ENCODE measurements at regions not wholly inside any gene's neighbourhood (a gene's known extent, or its start where the extent isn't known, plus 50 kb on each side); places are given as distances from the start of the nearest gene placed in this dataset.

DNA sequence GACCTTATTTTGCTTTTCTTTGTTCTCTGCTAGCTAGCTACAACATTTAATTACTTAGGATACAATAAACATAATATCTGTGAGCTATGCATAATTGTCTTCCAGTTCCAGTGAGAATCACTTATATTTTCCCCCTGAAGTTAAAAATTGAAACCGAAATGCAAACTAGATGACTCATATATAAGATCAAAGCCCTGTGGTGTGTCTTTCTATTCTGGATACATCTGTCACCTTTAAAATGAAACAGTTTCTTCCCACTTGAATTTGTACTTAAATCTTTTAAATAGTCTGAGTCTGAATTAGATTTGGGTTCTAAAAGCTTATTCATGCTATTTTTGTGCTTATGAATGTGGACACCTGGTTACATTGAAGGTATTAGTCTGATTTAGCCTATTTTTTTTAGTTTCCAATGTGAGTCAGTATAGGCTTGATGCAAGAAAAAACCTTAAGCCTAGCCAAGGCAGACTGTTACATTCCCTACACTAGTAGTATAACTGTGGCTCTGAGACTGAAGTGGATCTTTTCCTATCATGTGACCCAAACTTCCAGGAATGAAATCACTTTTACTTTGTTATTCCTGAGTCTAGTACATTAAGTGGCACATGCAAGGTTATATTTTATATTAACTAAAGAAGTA, 703.5 kb upstream of the RGMB start:
- TF ChIP-seq, protein P1, sequence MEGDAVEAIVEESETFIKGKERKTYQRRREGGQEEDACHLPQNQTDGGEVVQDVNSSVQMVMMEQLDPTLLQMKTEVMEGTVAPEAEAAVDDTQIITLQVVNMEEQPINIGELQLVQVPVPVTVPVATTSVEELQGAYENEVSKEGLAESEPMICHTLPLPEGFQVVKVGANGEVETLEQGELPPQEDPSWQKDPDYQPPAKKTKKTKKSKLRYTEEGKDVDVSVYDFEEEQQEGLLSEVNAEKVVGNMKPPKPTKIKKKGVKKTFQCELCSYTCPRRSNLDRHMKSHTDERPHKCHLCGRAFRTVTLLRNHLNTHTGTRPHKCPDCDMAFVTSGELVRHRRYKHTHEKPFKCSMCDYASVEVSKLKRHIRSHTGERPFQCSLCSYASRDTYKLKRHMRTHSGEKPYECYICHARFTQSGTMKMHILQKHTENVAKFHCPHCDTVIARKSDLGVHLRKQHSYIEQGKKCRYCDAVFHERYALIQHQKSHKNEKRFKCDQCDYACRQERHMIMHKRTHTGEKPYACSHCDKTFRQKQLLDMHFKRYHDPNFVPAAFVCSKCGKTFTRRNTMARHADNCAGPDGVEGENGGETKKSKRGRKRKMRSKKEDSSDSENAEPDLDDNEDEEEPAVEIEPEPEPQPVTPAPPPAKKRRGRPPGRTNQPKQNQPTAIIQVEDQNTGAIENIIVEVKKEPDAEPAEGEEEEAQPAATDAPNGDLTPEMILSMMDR (IDR thresholded peaks at IDR 0.05; ENCODE audit: low read length, missing control alignments) = no peak
- no peak overlapping the region for H3K4me3 ChIP-seq (replicated peaks; ENCODE audit: low read depth, low read length)
- DNase-seq (ENCODE audit: low read depth) = peak; percentile 15

GRCh38 chr5:98072921-98073320, 700.5 kb upstream of the RGMB start:
- no peak for DNase-seq (ENCODE audit: low read depth)
- H3K4me3 ChIP-seq (replicated peaks; ENCODE audit: low read depth, low read length) = no peak overlapping the region
- TF ChIP-seq, protein P1 (IDR thresholded peaks at IDR 0.05; ENCODE audit: low read length, missing control alignments) = no peak

GRCh38 chr5:98076501-98076900, 697.0 kb upstream of the RGMB start:
- TF ChIP-seq, protein P1 (IDR thresholded peaks at IDR 0.05; ENCODE audit: low read length, missing control alignments) = no peak
- H3K4me3 ChIP-seq (replicated peaks; ENCODE audit: low read depth, low read length) = no peak overlapping the region
- no peak for DNase-seq (ENCODE audit: low read depth)

DNA sequence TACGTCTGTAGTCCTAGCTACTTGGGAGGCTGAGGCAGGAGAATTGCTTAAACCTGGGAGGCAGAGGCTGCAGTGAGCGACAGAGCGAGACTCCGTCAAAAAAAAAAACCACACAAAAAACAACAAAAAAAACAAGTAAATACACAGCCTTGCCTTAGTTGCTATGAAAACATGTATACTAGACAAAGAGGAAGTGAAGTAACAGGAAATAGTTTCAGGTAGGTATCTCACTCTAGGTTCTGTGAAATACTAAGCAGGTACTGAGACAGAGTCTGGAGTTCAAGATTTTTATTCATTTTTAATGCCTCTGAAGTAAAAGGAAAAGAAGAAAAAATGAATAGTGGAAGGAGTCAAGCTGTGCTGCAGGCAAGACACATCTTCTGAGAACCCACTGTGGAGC, 687.9 kb upstream of the RGMB start:
- TF ChIP-seq, protein P1 (IDR thresholded peaks at IDR 0.05; ENCODE audit: low read length, missing control alignments) = no peak
- H3K4me3 ChIP-seq (replicated peaks; ENCODE audit: low read depth, low read length) = no peak overlapping the region

GRCh38 chr5:98095072-98095471, 678.4 kb upstream of the RGMB start:
- no peak for DNase-seq (ENCODE audit: low read depth)
- no peak overlapping the region for H3K4me3 ChIP-seq (replicated peaks; ENCODE audit: low read depth, low read length)
- TF ChIP-seq, protein P1 (IDR thresholded peaks at IDR 0.05; ENCODE audit: low read length, missing control alignments) = no peak

More for the DNA sequence above, 687.9 kb upstream of the RGMB start:
- DNase-seq (ENCODE audit: low read depth) = no peak

GRCh38 chr5:98096155-98096554, 677.3 kb upstream of the RGMB start:
- DNase-seq (ENCODE audit: low read depth) = peak; percentile 72
- TF ChIP-seq, protein P1 (IDR thresholded peaks at IDR 0.05; ENCODE audit: low read length, missing control alignments) = no peak
- H3K4me3 ChIP-seq (replicated peaks; ENCODE audit: low read depth, low read length) = no peak overlapping the region

- no peak for DNase-seq (ENCODE audit: low read depth)
- H3K4me3 ChIP-seq (replicated peaks; ENCODE audit: low read depth, low read length) = no peak overlapping the region
- TF ChIP-seq, protein P1 (IDR thresholded peaks at IDR 0.05; ENCODE audit: low read length, missing control alignments) = no peak
Observed at GRCh38 chr5:98099448-98100105, 673.9 kb upstream of the RGMB start.

Data from fibroblast of pulmonary artery (primary cell).